ENCODE measurements at regions not wholly inside any gene's neighbourhood (a gene's known extent, or its start where the extent isn't known, plus 50 kb on each side); places are given as distances from the start of the nearest gene placed in this dataset.

DNA sequence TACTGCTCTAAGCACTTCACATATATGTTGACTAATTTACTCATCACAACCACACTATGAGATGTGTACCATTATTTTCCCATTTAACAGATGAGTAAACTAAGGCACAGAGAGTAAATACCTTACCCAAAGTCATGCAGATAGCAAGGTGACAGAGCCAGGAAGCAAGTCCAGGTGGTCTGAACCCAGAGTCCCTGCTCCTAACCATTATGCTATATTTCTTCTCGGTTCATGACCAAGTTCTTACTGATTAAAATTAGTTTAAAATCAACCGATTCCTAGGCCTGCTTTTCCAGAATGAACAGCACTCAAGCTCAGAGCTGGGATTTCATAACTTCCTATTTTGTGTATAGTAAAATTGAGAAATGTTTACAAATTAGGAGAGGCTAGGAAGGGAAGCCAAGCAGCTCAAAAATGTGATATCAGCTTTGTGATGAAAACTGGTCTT lies 85.5 kb upstream of the EGLN3 start:
- Histone ChIP-seq H3K4me3 (ENCODE audit: insufficient read length, low read depth) (no peak overlapping the region), H3K4me1 (ENCODE audit: insufficient read depth, insufficient read length) (no peaks in the 10 kb centered on the region), H3K9ac (ENCODE audit: insufficient read length, low read depth) (no peak overlapping the region), H3K9me3 (ENCODE audit: insufficient read depth, low read length) (no peaks in the 10 kb centered on the region), H3K36me3 (ENCODE audit: insufficient read depth, insufficient read length, low read length) (no peaks in the 10 kb centered on the region), H3K27me3 (ENCODE audit: insufficient read depth, insufficient read length) (no peaks in the 10 kb centered on the region)
- no peak for DNase-seq (ENCODE audit: low read depth, low spot score)
- TF ChIP-seq YY1 (IDR thresholded peaks at IDR 0.05; ENCODE audit: insufficient read depth, insufficient read length) (no peak), ZNF274 (IDR thresholded peaks at IDR 0.05; ENCODE audit: low read depth, low read length) (no peak), SUZ12 (IDR thresholded peaks at IDR 0.05; ENCODE audit: extremely low read depth, insufficient read depth, insufficient read length) (no peak)

DNA sequence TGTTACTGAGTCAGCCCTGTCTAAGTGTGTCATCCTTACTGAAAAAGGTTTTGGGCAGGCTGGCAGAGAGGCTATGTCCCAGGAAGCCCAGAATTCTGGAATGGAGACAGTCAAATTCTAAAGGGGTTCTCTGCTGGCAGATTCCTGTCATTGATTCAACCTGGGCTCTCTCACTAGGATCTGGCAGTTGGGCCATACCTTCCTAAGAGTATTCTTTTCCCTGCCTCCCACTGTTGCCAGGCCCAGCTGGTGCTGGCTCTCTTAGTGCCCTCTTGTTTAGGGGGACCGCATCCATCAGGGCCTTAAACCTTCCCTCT lies 85.0 kb upstream of the EGLN3 start:
- Histone ChIP-seq H3K36me3 (ENCODE audit: insufficient read depth, insufficient read length, low read length) (no peaks in the 10 kb centered on the region), H3K4me3 (ENCODE audit: insufficient read length, low read depth) (no peak overlapping the region), H3K9me3 (ENCODE audit: insufficient read depth, low read length) (no peaks in the 10 kb centered on the region), H3K9ac (ENCODE audit: insufficient read length, low read depth) (no peak overlapping the region), H3K27me3 (ENCODE audit: insufficient read depth, insufficient read length) (no peaks in the 10 kb centered on the region), H3K4me1 (ENCODE audit: insufficient read depth, insufficient read length) (no peaks in the 10 kb centered on the region)
- TF ChIP-seq ZNF274 (IDR thresholded peaks at IDR 0.05; ENCODE audit: low read depth, low read length), result no peak
- TF ChIP-seq YY1 (IDR thresholded peaks at IDR 0.05; ENCODE audit: insufficient read depth, insufficient read length), result no peak
- TF ChIP-seq SUZ12 (IDR thresholded peaks at IDR 0.05; ENCODE audit: extremely low read depth, insufficient read depth, insufficient read length), result no peak
- no peak for DNase-seq (ENCODE audit: low read depth, low spot score)

DNA sequence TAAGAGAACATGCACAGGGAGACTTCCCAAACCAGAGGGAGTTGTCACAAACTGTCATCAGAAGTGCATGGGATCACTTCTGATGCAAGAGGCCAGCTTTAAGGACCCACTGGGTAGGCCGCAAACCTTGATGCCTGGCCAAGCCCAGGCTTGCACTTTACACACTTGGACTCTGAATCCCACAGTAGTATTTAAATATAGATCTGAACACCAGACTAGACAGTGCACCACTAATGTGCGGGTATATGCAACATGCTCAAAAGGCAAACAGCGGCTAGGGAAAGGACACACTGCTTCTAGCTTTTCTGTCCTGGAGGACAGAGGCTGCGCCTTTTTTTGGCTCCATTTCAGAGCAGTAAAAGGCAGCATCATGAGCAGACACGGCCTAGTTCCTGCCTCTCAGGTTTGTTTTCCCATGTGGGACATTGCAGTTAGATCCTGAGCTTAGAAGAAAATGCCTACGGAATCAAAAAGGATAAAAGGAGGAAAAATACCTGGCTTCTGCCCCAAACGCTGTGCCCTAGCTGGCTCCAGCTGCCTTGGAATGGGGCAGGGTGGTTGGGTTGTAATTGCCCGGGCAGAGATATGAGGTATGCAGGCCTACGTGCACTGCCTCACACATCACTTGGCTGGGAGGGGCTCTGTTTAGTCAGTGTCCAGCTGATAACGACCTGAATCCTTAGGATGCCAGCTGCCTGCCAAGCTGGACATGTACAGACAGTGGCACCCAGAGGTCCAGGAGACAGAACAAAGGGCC lies 84.5 kb upstream of the EGLN3 start:
- Histone ChIP-seq H3K36me3 (ENCODE audit: insufficient read depth, insufficient read length, low read length) (no peaks in the 10 kb centered on the region), H3K4me1 (ENCODE audit: insufficient read depth, insufficient read length) (no peaks in the 10 kb centered on the region), H3K27me3 (ENCODE audit: insufficient read depth, insufficient read length) (no peaks in the 10 kb centered on the region), H3K9me3 (ENCODE audit: insufficient read depth, low read length) (no peaks in the 10 kb centered on the region), H3K4me3 (ENCODE audit: insufficient read length, low read depth) (no peak overlapping the region), H3K9ac (ENCODE audit: insufficient read length, low read depth) (no peak overlapping the region)
- TF ChIP-seq SUZ12 (IDR thresholded peaks at IDR 0.05; ENCODE audit: extremely low read depth, insufficient read depth, insufficient read length) (no peak), ZNF274 (IDR thresholded peaks at IDR 0.05; ENCODE audit: low read depth, low read length) (no peak), YY1 (IDR thresholded peaks at IDR 0.05; ENCODE audit: insufficient read depth, insufficient read length) (no peak)
- DNase-seq (ENCODE audit: low read depth, low spot score), result no peak

DNA sequence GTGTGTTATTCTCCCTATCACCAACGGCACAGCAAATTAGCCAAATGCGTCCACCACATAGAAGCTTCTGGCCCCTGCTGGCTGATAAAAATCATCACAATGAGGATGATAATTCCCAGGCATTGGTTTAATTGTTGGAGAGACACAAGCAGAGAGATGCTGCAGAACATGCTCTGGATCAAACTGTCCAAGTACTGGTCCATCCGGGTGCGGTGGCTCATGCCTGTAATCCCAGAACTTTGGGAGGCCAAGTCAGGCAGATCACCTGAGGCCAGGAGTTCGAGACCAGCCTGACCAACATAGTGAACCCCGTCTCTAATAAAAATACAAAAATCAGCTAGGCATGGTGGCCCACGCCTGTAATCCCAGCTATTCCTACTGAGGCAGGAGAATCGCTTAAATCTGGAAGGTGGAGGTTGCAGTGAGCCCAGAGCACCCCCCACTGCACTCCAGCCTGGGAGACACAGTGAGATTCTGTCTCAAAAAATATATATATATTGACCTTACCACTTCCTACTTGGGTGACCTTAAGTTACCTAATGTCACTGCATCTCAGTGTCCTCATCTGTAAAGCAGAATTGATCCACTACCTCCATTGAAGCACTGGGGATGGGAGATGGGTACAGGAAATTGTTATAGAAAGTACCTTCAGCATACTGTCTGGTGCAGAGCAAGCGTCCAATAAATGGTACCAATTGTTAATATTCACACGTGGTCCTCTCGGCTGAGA lies 83.7 kb upstream of the EGLN3 start:
- H3K27me3 ChIP-seq (ENCODE audit: insufficient read depth, insufficient read length), result no peaks in the 10 kb centered on the region
- H3K9ac ChIP-seq (ENCODE audit: insufficient read length, low read depth), result no peak overlapping the region
- TF ChIP-seq ZNF274 (IDR thresholded peaks at IDR 0.05; ENCODE audit: low read depth, low read length) (no peak), SUZ12 (IDR thresholded peaks at IDR 0.05; ENCODE audit: extremely low read depth, insufficient read depth, insufficient read length) (no peak), YY1 (IDR thresholded peaks at IDR 0.05; ENCODE audit: insufficient read depth, insufficient read length) (no peak)
- no peaks in the 10 kb centered on the region for H3K9me3 ChIP-seq (ENCODE audit: insufficient read depth, low read length)
- no peaks in the 10 kb centered on the region for H3K36me3 ChIP-seq (ENCODE audit: insufficient read depth, insufficient read length, low read length)
- DNase-seq (ENCODE audit: low read depth, low spot score), result no peak
- no peaks in the 10 kb centered on the region for H3K4me1 ChIP-seq (ENCODE audit: insufficient read depth, insufficient read length)
- H3K4me3 ChIP-seq (ENCODE audit: insufficient read length, low read depth), result no peak overlapping the region

DNA sequence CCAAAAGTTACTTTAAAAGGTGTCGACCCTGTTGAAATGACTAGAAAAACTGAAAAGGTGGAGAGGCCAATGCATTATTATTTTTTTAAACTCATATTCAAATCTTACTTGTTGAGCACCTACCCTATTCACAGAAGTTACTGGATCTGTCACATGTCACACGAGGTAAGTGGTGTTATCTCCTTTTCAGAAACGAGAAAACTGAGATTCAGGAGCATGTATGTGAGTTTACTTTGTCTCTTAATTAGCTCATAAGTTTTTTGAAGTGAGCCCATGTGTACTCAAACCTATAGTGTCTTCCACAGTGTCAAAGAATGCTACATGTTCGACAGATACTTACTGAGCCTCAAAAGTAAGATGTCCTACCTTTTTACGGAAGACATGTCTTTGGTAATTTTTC lies 81.8 kb upstream of the EGLN3 start:
- DNase-seq (ENCODE audit: low read depth, low spot score), result no peak
- no peak for TF ChIP-seq SUZ12 (IDR thresholded peaks at IDR 0.05; ENCODE audit: extremely low read depth, insufficient read depth, insufficient read length)
- TF ChIP-seq YY1 (IDR thresholded peaks at IDR 0.05; ENCODE audit: insufficient read depth, insufficient read length), result no peak
- no peak for TF ChIP-seq ZNF274 (IDR thresholded peaks at IDR 0.05; ENCODE audit: low read depth, low read length)
- Histone ChIP-seq H3K4me1 (ENCODE audit: insufficient read depth, insufficient read length) (no peaks in the 10 kb centered on the region), H3K4me3 (ENCODE audit: insufficient read length, low read depth) (no peak overlapping the region), H3K36me3 (ENCODE audit: insufficient read depth, insufficient read length, low read length) (no peaks in the 10 kb centered on the region), H3K9ac (ENCODE audit: insufficient read length, low read depth) (no peak overlapping the region), H3K9me3 (ENCODE audit: insufficient read depth, low read length) (no peaks in the 10 kb centered on the region), H3K27me3 (ENCODE audit: insufficient read depth, insufficient read length) (no peaks in the 10 kb centered on the region)

DNA sequence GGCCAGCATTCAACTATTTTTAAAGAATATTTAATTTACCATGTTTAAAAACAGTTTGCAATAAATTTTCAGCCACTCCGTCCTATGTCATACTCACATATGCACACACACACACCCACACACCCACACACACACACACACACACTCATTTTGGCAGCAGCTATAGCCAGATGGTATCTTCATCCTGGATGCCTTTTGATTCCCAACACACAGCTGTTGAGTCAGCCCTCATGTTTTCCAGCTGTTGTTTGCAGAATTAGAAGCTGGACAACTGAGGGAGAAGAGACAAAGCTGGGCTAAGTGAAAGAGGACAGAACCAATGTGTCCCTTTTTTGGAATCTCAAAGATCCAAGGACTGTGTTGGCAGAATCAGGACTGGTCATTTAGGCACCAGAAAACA lies 80.0 kb upstream of the EGLN3 start:
- TF ChIP-seq ZNF274 (IDR thresholded peaks at IDR 0.05; ENCODE audit: low read depth, low read length), result no peak
- no peak for TF ChIP-seq YY1 (IDR thresholded peaks at IDR 0.05; ENCODE audit: insufficient read depth, insufficient read length)
- TF ChIP-seq SUZ12 (IDR thresholded peaks at IDR 0.05; ENCODE audit: extremely low read depth, insufficient read depth, insufficient read length), result no peak
- Histone ChIP-seq H3K27me3 (ENCODE audit: insufficient read depth, insufficient read length) (no peaks in the 10 kb centered on the region), H3K4me1 (ENCODE audit: insufficient read depth, insufficient read length) (no peaks in the 10 kb centered on the region), H3K9me3 (ENCODE audit: insufficient read depth, low read length) (no peaks in the 10 kb centered on the region), H3K36me3 (ENCODE audit: insufficient read depth, insufficient read length, low read length) (no peaks in the 10 kb centered on the region), H3K9ac (ENCODE audit: insufficient read length, low read depth) (no peak overlapping the region), H3K4me3 (ENCODE audit: insufficient read length, low read depth) (no peak overlapping the region)
- DNase-seq (ENCODE audit: low read depth, low spot score), result no peak

DNA sequence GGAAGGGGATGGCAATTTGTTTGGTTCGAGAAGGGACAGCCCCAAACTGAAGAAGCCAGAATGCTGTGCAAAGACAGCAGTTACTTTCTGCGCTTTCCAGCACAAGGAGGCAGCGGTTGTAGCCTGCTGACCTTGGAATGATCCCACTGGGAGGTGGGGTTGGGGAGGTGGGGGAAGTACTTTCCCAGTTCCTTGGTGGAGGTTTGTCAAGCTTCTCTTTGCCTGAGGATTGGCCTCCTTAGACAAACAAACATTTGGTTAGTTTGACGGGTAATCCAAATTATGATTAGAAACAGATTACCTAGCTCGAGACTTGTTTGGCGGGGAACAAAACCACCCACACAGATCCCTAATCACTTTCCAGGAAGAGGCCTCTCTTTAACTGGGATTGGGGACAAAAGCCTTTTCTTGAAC lies 79.1 kb upstream of the EGLN3 start:
- TF ChIP-seq ZNF274 (IDR thresholded peaks at IDR 0.05; ENCODE audit: low read depth, low read length) (no peak), YY1 (IDR thresholded peaks at IDR 0.05; ENCODE audit: insufficient read depth, insufficient read length) (no peak), SUZ12 (IDR thresholded peaks at IDR 0.05; ENCODE audit: extremely low read depth, insufficient read depth, insufficient read length) (no peak)
- H3K4me1 ChIP-seq (ENCODE audit: insufficient read depth, insufficient read length), result no peaks in the 10 kb centered on the region
- H3K9me3 ChIP-seq (ENCODE audit: insufficient read depth, low read length), result no peaks in the 10 kb centered on the region
- H3K4me3 ChIP-seq (ENCODE audit: insufficient read length, low read depth), result no peak overlapping the region
- no peak overlapping the region for H3K9ac ChIP-seq (ENCODE audit: insufficient read length, low read depth)
- no peaks in the 10 kb centered on the region for H3K27me3 ChIP-seq (ENCODE audit: insufficient read depth, insufficient read length)
- DNase-seq (ENCODE audit: low read depth, low spot score), result no peak
- no peaks in the 10 kb centered on the region for H3K36me3 ChIP-seq (ENCODE audit: insufficient read depth, insufficient read length, low read length)

Measured in NT2/D1 (cell line).